GM12891 (cell line): ENCODE measurements at regions not wholly inside any gene's neighbourhood (a gene's known extent, or its start where the extent isn't known, plus 50 kb on each side); places are given as distances from the start of the nearest gene placed in this dataset.
A peak's percentile ranks its signal among the peaks of the same experiment; 100 is the strongest.

Source experiments
- DNase-seq: peaks from one replicate; pipeline ENCODE4 v3.0.0; 2011; ENCODE audit warnings: low spot score; ENCODE audit not compliant: insufficient read length
- FAIRE-seq: peaks from 2 replicates; lab custom pipeline; 2011; peaks lifted over from hg19 to GRCh38; lab: Jason Lieb, UNC
- PAX5 ChIP-seq: IDR thresholded peaks from 2 replicates; pipeline ENCODE4 v1.6.1; 2011; ENCODE audit warnings: low read length, moderate library complexity, mild to moderate bottlenecking; ENCODE audit not compliant: insufficient read depth, severe bottlenecking
- POLR2A ChIP-seq: IDR thresholded peaks from 2 replicates; pipeline ENCODE4 v1.6.1; 2011; ENCODE audit warnings: low read depth, low read length, control low read depth
- POLR2AphosphoS5 ChIP-seq: IDR thresholded peaks from 2 replicates; pipeline ENCODE4 v1.6.1; 2011; ENCODE audit warnings: low read depth, low read length, control low read depth
- POU2F2 ChIP-seq: IDR thresholded peaks from 2 replicates; pipeline ENCODE4 v1.6.1; 2011; ENCODE audit warnings: low read depth, mild to moderate bottlenecking, control low read depth, low read length, moderate library complexity
- SPI1 ChIP-seq: IDR thresholded peaks from 2 replicates; pipeline ENCODE4 v1.6.1; 2011; ENCODE audit warnings: low read depth, low read length, control low read depth
- TAF1 ChIP-seq: IDR thresholded peaks from 2 replicates; pipeline ENCODE4 v1.6.1; 2011; ENCODE audit warnings: low read depth, low read length, control low read depth

GRCh38 chr6:21908161-21908848 is 314.8 kb downstream of the SOX4 start:
- no peak for FAIRE-seq
- no peak for TF ChIP-seq SPI1
- no peak for TF ChIP-seq TAF1
- no peak for DNase-seq

DNA sequence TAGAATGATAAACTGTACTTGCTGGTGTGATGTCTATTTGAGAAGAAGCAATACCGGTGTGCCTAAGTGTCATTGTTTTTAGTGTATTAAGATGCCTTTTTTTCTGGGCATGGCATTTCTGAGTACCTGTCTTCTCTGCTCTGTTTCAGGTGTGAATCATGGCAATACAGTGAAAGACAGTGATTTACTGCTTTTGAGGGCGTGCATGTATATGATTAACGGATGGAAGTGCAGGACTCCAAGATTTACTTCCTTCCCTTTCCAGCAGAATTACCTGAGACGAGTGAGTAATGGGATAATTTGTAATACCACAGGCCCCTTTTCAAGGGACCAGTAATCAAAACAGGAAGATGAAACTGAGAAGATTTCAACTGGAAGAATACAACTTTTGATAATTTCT is 315.8 kb downstream of the SOX4 start:
- no peak for DNase-seq
- TF ChIP-seq POLR2A (no peak), POLR2AphosphoS5 (no peak), POU2F2 (no peak), TAF1 (no peak), SPI1 (no peak), PAX5 (no peak)
- FAIRE-seq = no peak

GRCh38 chr6:21911208-21911607 is 317.7 kb downstream of the SOX4 start:
- TF ChIP-seq POU2F2 (no peak), POLR2A (no peak), PAX5 (no peak), SPI1 (no peak), TAF1 (no peak), POLR2AphosphoS5 (no peak)
- no peak for DNase-seq
- no peak for FAIRE-seq

GRCh38 chr6:21912151-21912832 is 318.7 kb downstream of the SOX4 start:
- no peak for TF ChIP-seq POLR2A
- TF ChIP-seq PAX5 = no peak
- TF ChIP-seq TAF1 = no peak
- TF ChIP-seq POU2F2 = no peak
- no peak for TF ChIP-seq SPI1
- no peak for TF ChIP-seq POLR2AphosphoS5
- FAIRE-seq (no peak), DNase-seq (no peak)

DNA sequence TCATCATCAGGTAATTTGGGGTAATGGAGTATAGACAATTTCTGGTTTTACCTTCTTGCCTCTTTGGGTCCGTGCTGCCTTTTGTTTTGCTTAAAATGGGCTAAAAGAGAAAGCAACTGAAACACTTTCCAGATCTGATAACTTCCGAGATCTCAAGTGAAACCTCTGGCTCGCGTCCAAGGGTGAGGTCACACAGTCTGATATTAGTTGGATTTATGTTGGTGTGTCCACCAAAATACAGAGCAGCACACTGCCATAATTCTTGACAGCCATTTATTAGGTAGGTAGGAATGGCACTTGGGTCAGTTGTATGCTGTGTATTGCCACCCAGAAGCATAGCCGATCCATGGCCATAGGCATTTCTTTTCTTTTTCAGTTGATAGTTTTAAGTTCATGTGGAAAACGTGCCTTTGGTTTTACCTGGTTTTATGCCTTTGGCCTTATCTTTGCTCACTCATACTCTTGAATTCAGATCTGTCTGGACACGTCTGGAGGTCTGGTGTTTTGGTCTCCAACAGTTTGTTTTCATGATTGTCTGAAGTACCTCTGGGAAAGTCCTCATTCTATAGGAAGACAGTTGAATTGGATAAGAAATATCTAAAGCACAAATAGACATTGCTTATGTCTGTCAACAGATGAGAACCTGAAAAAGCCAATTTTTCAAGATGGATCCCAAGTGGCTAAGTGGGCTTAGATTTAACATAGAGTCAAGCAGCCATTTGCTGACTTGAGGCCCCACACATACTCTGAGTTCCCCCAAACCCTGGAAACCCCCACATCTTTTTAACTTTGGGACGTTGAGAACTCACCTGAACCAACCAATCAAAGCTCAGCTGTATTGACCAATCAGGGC is 320.8 kb downstream of the SOX4 start:
- no peak for TF ChIP-seq POU2F2
- TF ChIP-seq POLR2A = no peak
- TF ChIP-seq TAF1 = no peak
- TF ChIP-seq SPI1 = no peak
- TF ChIP-seq PAX5 = no peak
- TF ChIP-seq POLR2AphosphoS5 = no peak
- no peak for DNase-seq
- FAIRE-seq = peak; percentile 76

DNA sequence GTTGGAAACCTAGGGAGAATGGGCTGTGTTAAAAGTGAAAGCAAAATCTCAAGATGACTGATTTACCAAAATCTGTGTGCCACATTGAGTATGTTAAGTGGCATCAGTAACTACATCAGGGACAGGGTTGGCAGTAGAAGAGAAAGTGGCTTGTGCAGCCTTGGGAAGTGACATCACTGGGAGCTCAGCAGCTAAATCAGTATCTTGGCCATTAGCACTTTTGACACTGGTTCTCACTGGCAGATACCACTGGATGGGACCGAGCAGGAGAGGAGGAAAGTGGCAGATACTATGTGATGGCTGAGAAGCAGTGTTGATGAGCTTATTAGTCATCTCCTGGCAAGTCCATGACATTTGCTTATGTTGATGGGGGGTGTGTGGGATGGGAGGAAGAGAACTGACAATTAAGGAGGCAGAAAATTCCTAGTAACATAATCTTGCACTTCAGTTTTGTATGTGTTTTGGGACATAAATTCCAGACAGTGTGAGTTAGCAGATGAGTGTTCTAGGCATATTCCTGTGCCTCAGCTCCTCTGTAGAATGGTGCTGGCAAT is 322.2 kb downstream of the SOX4 start:
- DNase-seq (no peak), FAIRE-seq (peak; percentile 75)
- TF ChIP-seq SPI1 (no peak), POLR2AphosphoS5 (no peak), POLR2A (no peak), POU2F2 (no peak), PAX5 (no peak)

DNA sequence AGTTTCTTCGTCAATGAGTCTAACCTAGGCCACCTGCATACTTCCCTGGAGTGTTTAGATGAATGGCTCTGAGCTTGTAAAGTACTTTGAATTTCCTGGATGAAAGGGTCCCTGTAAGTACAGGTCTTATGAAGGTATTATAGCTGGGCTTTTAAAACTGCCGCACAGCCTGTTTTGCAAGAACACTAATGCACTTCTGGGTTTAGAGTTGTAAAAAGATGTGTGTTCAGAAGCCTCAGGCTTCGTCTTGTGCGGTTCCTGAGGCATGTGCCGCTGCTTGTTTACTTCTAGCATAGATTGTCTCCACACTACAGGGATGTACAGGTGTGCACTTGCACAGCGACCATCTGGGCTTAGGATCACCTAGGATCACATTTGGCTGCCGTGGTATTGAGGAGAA is 324.5 kb downstream of the SOX4 start:
- no peak for DNase-seq
- TF ChIP-seq POLR2A = no peak
- no peak for TF ChIP-seq POU2F2
- no peak for TF ChIP-seq TAF1
- no peak for TF ChIP-seq SPI1
- no peak for TF ChIP-seq PAX5
- no peak for TF ChIP-seq POLR2AphosphoS5
- FAIRE-seq = no peak

DNA sequence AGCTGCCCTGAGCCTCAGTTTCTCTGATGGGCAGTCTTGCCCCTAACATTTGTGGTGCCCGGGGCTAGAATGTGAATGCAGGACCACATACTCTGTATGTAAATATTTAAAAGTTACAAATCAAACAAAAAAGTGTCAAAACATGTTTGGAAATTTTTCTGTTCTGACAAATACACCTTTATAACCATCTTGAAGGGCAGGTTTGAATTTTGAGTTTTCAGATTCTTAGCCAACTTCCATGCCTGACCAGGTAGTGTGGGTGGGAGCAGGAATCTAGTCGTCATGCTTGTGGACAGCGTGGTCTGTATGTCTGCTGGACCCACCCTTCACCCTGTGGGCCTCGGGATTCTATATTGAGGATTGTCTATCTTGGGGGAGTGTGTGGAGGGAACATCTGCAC is 325.1 kb downstream of the SOX4 start:
- DNase-seq = no peak
- no peak for TF ChIP-seq TAF1
- no peak for TF ChIP-seq POLR2A
- no peak for TF ChIP-seq SPI1
- TF ChIP-seq PAX5 = no peak
- TF ChIP-seq POLR2AphosphoS5 = no peak
- no peak for TF ChIP-seq POU2F2
- no peak for FAIRE-seq

DNA sequence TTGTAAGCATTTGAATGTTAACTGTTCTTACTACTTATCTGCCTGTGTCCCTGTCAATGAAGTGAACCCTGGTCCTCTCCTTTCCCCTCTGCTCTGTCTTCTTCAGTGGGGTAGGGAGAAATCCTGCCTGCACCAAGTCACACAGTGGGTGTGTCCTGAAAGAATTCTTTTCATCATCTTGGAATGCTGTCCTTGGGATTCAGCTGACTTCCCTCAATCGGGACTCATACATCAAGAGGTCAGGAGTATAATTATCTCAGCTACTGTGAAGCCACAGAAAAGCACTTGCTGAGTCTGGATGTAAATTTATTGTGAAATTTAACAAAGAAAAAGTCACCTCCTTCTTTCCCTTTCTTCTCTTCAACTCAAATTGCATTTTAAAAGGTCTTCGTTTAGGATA is 328.5 kb downstream of the SOX4 start:
- no peak for FAIRE-seq

More for the DNA sequence above, 328.5 kb downstream of the SOX4 start:
- no peak for DNase-seq
- TF ChIP-seq POLR2AphosphoS5 (no peak), PAX5 (no peak), TAF1 (no peak), POLR2A (no peak), SPI1 (no peak), POU2F2 (no peak)
